GM12891 (cell line): ENCODE measurements at regions not wholly inside any gene's neighbourhood (a gene's known extent, or its start where the extent isn't known, plus 50 kb on each side); places are given as distances from the start of the nearest gene placed in this dataset.

Experiments used
- POLR2A ChIP-seq: IDR thresholded peaks from 2 replicates; pipeline ENCODE4 v1.6.1; 2011; ENCODE audit warnings: low read depth, low read length, control low read depth
- POLR2AphosphoS5 ChIP-seq: IDR thresholded peaks from 2 replicates; pipeline ENCODE4 v1.6.1; 2011; ENCODE audit warnings: low read depth, low read length, control low read depth
- TAF1 ChIP-seq: IDR thresholded peaks from 2 replicates; pipeline ENCODE4 v1.6.1; 2011; ENCODE audit warnings: low read depth, low read length, control low read depth

DNA sequence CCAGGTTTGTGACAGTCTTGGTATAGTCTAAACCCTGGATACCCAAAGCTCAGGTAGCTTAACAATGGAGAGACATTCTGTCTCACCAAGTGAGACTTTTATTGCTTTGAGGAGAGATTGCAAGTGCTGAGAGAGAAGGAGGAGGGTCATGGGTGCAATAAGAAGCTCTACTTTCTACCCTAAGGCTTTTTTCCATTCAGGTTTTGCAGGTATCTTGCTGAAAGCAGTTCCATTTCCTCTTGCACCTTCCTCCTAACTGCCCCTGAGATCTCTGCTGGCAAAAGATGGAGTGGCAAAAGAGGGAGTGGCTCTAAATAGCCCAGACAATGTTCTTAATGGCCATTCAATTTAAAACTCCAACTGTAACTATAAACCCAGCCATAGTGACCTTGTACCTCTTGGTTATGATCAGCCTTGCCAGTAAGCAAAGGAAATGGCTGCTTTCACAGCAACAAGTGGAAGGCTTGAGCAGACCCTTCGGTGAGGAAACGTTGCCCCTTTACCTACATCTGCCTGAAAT, 105.6 kb upstream of the CPEB2 start:
- TF ChIP-seq POLR2A = no peak
- TF ChIP-seq TAF1 = no peak
- TF ChIP-seq POLR2AphosphoS5 = no peak
